Fibroblast of lung (primary cell): ENCODE measurements at regions not wholly inside any gene's neighbourhood (a gene's known extent, or its start where the extent isn't known, plus 50 kb on each side); places are given as distances from the start of the nearest gene placed in this dataset.

Experiments used
- DNase-seq, 2 donors: peaks; one replicate each; pipeline versions ENCODE4 v3.0.0 to v3.0.0-alpha.2; 2010; ENCODE audit warnings: low read depth in 2 of 2
- H2AFZ ChIP-seq: 2 replicates; pipeline ENCODE4 v1.5.1; 2012; ENCODE audit warnings: low read length, control low read depth, inconsistent platforms
- H3K27ac ChIP-seq: 2 replicates; pipeline ENCODE4 v1.5.1; 2011; ENCODE audit warnings: low read length, control low read depth; ENCODE audit not compliant: insufficient read depth
- H3K27me3 ChIP-seq: 2 replicates; pipeline ENCODE4 v1.5.1; 2011; ENCODE audit warnings: mild to moderate bottlenecking, low read length; ENCODE audit not compliant: control insufficient read depth, insufficient read depth
- H3K36me3 ChIP-seq: 2 replicates; pipeline ENCODE4 v1.5.1; 2011; ENCODE audit warnings: low read length; ENCODE audit not compliant: control insufficient read depth, insufficient read depth
- H3K4me1 ChIP-seq: 2 replicates; pipeline ENCODE4 v1.5.1; 2011; ENCODE audit warnings: low read length; ENCODE audit not compliant: control insufficient read depth, insufficient read depth; ENCODE audit errors: extremely low read depth
- H3K4me2 ChIP-seq: 2 replicates; pipeline ENCODE4 v1.5.1; 2011; ENCODE audit warnings: low read length, control low read depth; ENCODE audit not compliant: insufficient read depth; ENCODE audit errors: extremely low read depth
- H3K4me3 ChIP-seq, 4 experiments: fragments of 200-600 bp in 1 of 4; sonication (generic) in 1 of 4; replicated peaks in 1 of 4; 2 replicates each; pipeline ENCODE4 v1.5.1; 2011 to 2016; ENCODE audit warnings: low read length in 4 of 4, low read depth in 3 of 4, mild to moderate bottlenecking in 3 of 4, control low read depth in 2 of 4, inconsistent platforms in 1 of 4, mixed read lengths in 1 of 4; ENCODE audit not compliant: insufficient read depth in 1 of 4; ENCODE audit errors: control extremely low read depth in 1 of 4
- H3K79me2 ChIP-seq: 2 replicates; pipeline ENCODE4 v1.5.1; 2012; ENCODE audit warnings: mild to moderate bottlenecking, low read length, inconsistent platforms; ENCODE audit not compliant: control insufficient read depth, insufficient read depth
- H3K9ac ChIP-seq: 2 replicates; pipeline ENCODE4 v1.5.1; 2011; ENCODE audit warnings: mild to moderate bottlenecking, low read length, control low read depth; ENCODE audit not compliant: insufficient read depth
- H3K9me3 ChIP-seq: 2 replicates; pipeline ENCODE4 v1.5.1; 2012; ENCODE audit warnings: low read depth, low read length; ENCODE audit not compliant: control insufficient read depth, insufficient read depth
- H4K20me1 ChIP-seq: 2 replicates; pipeline ENCODE4 v1.5.1; 2011; ENCODE audit warnings: low read length; ENCODE audit not compliant: control insufficient read depth, insufficient read depth; ENCODE audit errors: extremely low read depth
- CTCF ChIP-seq, 2 donors: IDR thresholded peaks in 1 of 2; conservative IDR thresholded peaks in 1 of 2; 1 replicate in 1 of 2; 2 replicates in 1 of 2; pipeline ENCODE4 v1.5.1; 2011 to 2012; ENCODE audit warnings: low read length in 2 of 2, control low read depth in 1 of 2, inconsistent platforms in 1 of 2, low read depth in 1 of 2, mild to moderate bottlenecking in 1 of 2
- EZH2 ChIP-seq: IDR thresholded peaks from 2 replicates; pipeline ENCODE4 v1.5.1; 2012; ENCODE audit warnings: low read length, control low read depth, mild to moderate bottlenecking; ENCODE audit errors: missing control alignments

- no peaks in the 10 kb centered on the region for H3K36me3 ChIP-seq
- H3K79me2 ChIP-seq, result no peaks in the 10 kb centered on the region
- no peak for TF ChIP-seq CTCF (conservative IDR thresholded peaks at IDR 0.05 in 1 of 2, IDR thresholded peaks at IDR 0.05 in 1 of 2; ENCODE audit: low read depth in 1 of 2, low read length in 2 of 2)
- TF ChIP-seq EZH2, result no peak
- no peak for DNase-seq
- H2AFZ ChIP-seq, result no peak overlapping the region
- H3K4me3 ChIP-seq, result no peak overlapping the region
- no peak overlapping the region for H3K4me2 ChIP-seq
- no peak overlapping the region for H3K9ac ChIP-seq
- H3K4me1 ChIP-seq, result no peaks in the 10 kb centered on the region
- no peaks in the 10 kb centered on the region for H4K20me1 ChIP-seq
- no peaks in the 10 kb centered on the region for H3K27me3 ChIP-seq
- no peaks in the 10 kb centered on the region for H3K9me3 ChIP-seq
- H3K27ac ChIP-seq, result no peak overlapping the region
These were observed 485.5 kb downstream of the MMUT start for GRCh38 chr6:48977573-48977972.

- H3K4me2 ChIP-seq, result no peak overlapping the region
- H3K27me3 ChIP-seq, result no peaks in the 10 kb centered on the region
- H3K9me3 ChIP-seq, result no peaks in the 10 kb centered on the region
- H4K20me1 ChIP-seq, result no peaks in the 10 kb centered on the region
- DNase-seq, result peak in 1 of 2 donors; percentile 46
- TF ChIP-seq CTCF (conservative IDR thresholded peaks at IDR 0.05 in 1 of 2, IDR thresholded peaks at IDR 0.05 in 1 of 2; ENCODE audit: low read depth in 1 of 2, low read length in 2 of 2) (no peak), EZH2 (no peak)
- H3K4me1 ChIP-seq, result no peaks in the 10 kb centered on the region
- H3K9ac ChIP-seq, result no peak overlapping the region
- H3K4me3 ChIP-seq, result no peak overlapping the region
- no peak overlapping the region for H3K27ac ChIP-seq
- no peaks in the 10 kb centered on the region for H3K36me3 ChIP-seq
- H3K79me2 ChIP-seq, result no peaks in the 10 kb centered on the region
- H2AFZ ChIP-seq, result no peak overlapping the region
These were observed 489.6 kb downstream of the MMUT start for GRCh38 chr6:48973491-48973890.

- Histone ChIP-seq H3K4me2 (no peak overlapping the region), H3K27ac (no peak overlapping the region), H3K9ac (no peak overlapping the region), H4K20me1 (no peaks in the 10 kb centered on the region), H3K4me3 (no peak overlapping the region), H2AFZ (no peak overlapping the region), H3K9me3 (no peaks in the 10 kb centered on the region), H3K36me3 (no peaks in the 10 kb centered on the region), H3K79me2 (no peaks in the 10 kb centered on the region), H3K27me3 (no peaks in the 10 kb centered on the region), H3K4me1 (no peaks in the 10 kb centered on the region)
- no peak for DNase-seq
- TF ChIP-seq EZH2 (no peak), CTCF (conservative IDR thresholded peaks at IDR 0.05 in 1 of 2, IDR thresholded peaks at IDR 0.05 in 1 of 2; ENCODE audit: low read depth in 1 of 2, low read length in 2 of 2) (no peak)
These were observed 501.2 kb downstream of the MMUT start for GRCh38 chr6:48961781-48962415.
